Prostate gland (tissue), 2 donors: ENCODE measurements at regions not wholly inside any gene's neighbourhood (a gene's known extent, or its start where the extent isn't known, plus 50 kb on each side); places are given as distances from the start of the nearest gene placed in this dataset.

Experiments used
- POLR2AphosphoS5 ChIP-seq: sonication (generic); formaldehyde crosslinking; IDR thresholded peaks from one replicate; pipeline ENCODE4 v1.6.1; 2017; ENCODE audit warnings: antibody characterized with exemption
- TF ChIP-seq, protein P1 (sequence below), 4 experiments: fragments of 200-600 bp in 2 of 4; fragments of 450-650 bp in 2 of 4; sonication (generic) in 2 of 4; IDR thresholded peaks; 1 replicate in 3 of 4; 2 replicates in 1 of 4; pipeline ENCODE4 v1.5.1; 2016 to 2019; ENCODE audit warnings: antibody characterized with exemption in 4 of 4, mild to moderate bottlenecking in 2 of 4, moderate library complexity in 2 of 4

DNA sequence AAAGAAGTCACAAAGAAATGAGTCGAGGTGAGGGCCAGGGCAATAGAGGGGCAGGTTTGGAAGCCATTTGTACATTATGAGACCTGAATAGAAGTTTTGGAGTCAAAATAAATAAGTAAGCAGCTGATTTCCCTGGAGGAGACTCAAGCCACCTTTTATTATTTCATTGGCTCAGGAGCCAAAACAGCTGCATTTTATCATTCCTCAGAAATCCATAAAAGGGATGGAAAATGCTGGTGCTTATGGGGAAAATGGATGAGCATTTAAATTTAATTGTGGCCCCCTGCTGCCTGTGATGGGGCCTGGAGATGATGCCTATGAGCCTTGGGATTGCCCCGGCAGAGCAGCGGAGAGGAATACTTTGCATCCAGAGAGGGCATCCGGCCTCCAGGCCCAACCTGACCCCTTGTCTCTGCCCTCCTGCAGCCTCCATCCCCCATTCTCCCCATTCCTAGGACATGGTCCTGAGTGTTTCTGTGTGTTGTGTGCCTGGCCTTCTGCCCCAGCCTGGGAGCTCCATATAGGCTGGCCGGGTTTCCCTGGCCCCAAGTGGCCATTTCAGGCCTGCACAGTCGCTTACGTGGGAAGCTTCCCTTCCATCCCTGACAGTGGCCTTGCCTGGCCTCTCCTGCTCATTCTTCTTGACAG lies 296.8 kb upstream of the ZMIZ1 start:
- TF ChIP-seq POLR2AphosphoS5 = peak; percentile 25
- TF ChIP-seq, protein P1, sequence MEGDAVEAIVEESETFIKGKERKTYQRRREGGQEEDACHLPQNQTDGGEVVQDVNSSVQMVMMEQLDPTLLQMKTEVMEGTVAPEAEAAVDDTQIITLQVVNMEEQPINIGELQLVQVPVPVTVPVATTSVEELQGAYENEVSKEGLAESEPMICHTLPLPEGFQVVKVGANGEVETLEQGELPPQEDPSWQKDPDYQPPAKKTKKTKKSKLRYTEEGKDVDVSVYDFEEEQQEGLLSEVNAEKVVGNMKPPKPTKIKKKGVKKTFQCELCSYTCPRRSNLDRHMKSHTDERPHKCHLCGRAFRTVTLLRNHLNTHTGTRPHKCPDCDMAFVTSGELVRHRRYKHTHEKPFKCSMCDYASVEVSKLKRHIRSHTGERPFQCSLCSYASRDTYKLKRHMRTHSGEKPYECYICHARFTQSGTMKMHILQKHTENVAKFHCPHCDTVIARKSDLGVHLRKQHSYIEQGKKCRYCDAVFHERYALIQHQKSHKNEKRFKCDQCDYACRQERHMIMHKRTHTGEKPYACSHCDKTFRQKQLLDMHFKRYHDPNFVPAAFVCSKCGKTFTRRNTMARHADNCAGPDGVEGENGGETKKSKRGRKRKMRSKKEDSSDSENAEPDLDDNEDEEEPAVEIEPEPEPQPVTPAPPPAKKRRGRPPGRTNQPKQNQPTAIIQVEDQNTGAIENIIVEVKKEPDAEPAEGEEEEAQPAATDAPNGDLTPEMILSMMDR (IDR thresholded peaks at IDR 0.05) = no peak
